ENCODE measurements at regions not wholly inside any gene's neighbourhood (a gene's known extent, or its start where the extent isn't known, plus 50 kb on each side); places are given as distances from the start of the nearest gene placed in this dataset.
A peak's percentile ranks its signal among the peaks of the same experiment; 100 is the strongest.

DNA sequence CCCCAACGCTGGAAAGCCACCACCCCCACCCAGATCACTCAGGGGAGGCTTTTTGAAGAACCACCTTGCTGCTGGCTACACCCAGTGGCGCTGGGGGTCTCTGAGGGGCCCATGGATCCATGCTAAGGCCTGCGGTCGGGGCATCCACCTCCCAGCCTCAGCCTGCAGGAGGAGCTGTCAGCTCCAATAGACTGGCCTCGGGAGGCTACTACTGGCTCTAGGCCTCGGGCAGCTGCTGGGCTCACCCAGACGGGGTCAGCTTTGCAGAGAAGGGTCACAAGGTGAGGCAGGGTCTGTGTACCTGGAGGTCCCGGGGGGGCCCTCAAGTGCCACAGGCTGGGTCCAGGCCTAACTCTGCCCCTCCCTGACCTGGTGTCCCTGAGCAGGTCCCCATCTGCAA lies 193.7 kb downstream of the OLFM1 start:
- no peaks in the 10 kb centered on the region for H3K9me3 ChIP-seq
- TF ChIP-seq EP300 (IDR thresholded peaks at IDR 0.05) (no peak), POLR2A (IDR thresholded peaks at IDR 0.05) (no peak)
- TF ChIP-seq, protein P1, sequence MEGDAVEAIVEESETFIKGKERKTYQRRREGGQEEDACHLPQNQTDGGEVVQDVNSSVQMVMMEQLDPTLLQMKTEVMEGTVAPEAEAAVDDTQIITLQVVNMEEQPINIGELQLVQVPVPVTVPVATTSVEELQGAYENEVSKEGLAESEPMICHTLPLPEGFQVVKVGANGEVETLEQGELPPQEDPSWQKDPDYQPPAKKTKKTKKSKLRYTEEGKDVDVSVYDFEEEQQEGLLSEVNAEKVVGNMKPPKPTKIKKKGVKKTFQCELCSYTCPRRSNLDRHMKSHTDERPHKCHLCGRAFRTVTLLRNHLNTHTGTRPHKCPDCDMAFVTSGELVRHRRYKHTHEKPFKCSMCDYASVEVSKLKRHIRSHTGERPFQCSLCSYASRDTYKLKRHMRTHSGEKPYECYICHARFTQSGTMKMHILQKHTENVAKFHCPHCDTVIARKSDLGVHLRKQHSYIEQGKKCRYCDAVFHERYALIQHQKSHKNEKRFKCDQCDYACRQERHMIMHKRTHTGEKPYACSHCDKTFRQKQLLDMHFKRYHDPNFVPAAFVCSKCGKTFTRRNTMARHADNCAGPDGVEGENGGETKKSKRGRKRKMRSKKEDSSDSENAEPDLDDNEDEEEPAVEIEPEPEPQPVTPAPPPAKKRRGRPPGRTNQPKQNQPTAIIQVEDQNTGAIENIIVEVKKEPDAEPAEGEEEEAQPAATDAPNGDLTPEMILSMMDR (IDR thresholded peaks at IDR 0.05): no peak
- H3K36me3 ChIP-seq: no peaks in the 10 kb centered on the region
- 74% methylated on average over 7 to 8 of the region's 8 CpGs for WGBS, 2 donors
- H3K4me1 ChIP-seq: peaks cover 0 to 11% (median 2%) of the 10 kb centered on the region in 4 donors
- H3K4me3 ChIP-seq: no peak overlapping the region
- H3K27ac ChIP-seq: no peak overlapping the region
- peaks cover 0 to 49% of the 10 kb centered on the region in 2 donors for H3K27me3 ChIP-seq
- DNase-seq (ENCODE audit: low spot score in 2 of 2): no peak

DNA sequence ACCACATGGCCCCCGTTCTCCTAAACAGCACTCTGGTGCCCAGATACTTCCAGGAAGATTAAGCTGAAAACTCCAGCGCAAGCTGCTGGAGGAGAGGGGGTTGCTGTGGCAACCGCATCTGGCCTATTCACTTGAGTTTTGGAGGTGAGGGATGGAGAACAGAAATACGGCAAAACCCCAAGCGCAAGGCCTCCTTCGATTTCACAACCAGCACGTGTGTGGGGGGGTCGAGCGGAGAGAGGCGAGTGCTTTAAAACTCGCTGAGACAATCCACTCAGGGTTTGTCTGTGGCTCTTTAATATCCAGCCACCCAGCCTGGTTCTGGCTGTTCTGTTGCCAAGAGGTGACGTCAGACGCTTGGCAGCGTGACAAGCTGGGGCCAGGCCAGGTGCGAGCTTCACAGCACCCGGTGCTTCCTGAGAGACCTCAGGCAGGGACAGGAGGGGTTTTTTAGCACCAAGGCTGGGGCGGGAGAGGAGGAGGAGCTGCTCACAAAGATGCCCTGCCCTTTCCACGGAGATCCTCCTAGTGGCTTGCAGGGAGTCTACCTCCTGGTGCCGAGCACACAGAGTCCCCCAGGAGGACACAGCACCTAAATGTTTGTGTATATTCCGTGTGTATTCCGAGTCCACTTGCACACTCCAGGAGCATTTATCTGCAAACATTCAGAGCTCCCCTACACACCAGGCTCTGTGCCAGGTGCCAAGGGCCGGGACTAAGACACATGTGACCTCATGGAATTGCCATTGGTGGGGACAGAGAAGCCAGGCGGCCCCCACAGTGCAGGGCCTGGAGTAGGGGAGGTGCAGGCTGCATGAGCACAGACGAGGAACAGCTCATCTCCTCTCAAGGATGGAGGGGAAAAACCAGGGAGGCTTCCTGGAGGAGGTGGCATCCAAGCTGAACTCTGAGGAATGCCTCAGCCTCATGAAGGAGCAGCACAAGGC lies 194.6 kb downstream of the OLFM1 start:
- Histone ChIP-seq H3K27me3 (peaks cover 0 to 41% of the 10 kb centered on the region in 2 donors), H3K9me3 (no peaks in the 10 kb centered on the region), H3K27ac (no peak overlapping the region), H3K4me3 (no peak overlapping the region), H3K4me1 (peaks cover 0 to 11% (median 2%) of the 10 kb centered on the region in 4 donors), H3K36me3 (no peaks in the 10 kb centered on the region)
- WGBS, 2 donors: 30 to 31% methylated on average over 18 to 23 of the region's 24 CpGs
- peak; percentile 26 to 28 for DNase-seq (ENCODE audit: low spot score in 2 of 2)
- TF ChIP-seq EP300 (IDR thresholded peaks at IDR 0.05) (peak in 1 of 2 donors; percentile 9), POLR2A (IDR thresholded peaks at IDR 0.05) (no peak)
- TF ChIP-seq, protein P1 (IDR thresholded peaks at IDR 0.05): no peak

DNA sequence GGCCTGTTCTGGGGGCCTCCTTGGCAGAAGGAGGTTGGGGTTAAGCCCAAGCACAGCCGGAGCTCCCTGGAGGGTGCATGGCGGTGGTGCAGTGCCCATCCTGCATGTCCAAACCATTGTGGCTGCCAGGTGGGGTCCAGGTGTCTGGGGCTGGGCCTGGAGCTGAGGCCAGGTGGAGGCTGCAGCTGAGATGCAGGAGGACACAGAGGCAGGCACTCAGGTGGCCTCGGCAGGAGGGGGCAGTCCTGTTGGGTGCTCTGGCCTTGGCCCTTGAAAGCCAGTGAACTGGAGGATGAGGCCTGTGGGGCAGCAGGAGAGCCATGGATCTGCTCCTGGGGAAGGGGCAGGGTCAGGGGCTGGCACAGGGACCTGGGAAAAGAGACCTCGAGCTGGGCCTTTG lies 195.3 kb downstream of the OLFM1 start:
- H3K4me3 ChIP-seq: no peak overlapping the region
- DNase-seq (ENCODE audit: low spot score in 2 of 2): no peak
- WGBS, 2 donors: 70 to 75% methylated on average over 4 of the region's 4 CpGs
- TF ChIP-seq, protein P1 (IDR thresholded peaks at IDR 0.05): no peak
- TF ChIP-seq EP300 (IDR thresholded peaks at IDR 0.05) (no peak), POLR2A (IDR thresholded peaks at IDR 0.05) (no peak)
- H3K36me3 ChIP-seq: no peaks in the 10 kb centered on the region
- H3K9me3 ChIP-seq: no peaks in the 10 kb centered on the region
- peaks cover 0 to 11% (median 2%) of the 10 kb centered on the region in 4 donors for H3K4me1 ChIP-seq
- H3K27ac ChIP-seq: no peak overlapping the region
- H3K27me3 ChIP-seq: peaks cover 0 to 34% of the 10 kb centered on the region in 2 donors

DNA sequence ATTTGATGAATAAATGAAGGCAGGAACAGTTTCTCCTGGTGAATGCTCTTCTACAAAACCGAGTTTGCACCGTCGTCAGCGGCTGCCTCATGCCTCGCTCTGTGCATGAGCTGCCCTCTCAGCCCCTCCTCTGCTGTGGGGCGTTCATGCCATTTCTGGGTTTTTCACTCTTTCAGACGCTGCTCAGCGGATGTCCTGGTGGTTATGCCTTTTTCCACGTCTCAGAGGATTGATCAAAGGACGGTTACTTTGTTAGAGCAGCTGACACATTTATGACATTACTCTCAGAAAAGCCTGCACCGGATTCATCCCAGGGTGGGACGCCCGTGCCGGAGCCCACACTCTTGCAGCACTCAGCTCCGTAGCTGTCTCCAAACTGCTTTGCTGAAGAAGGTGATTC lies 195.9 kb upstream of the PPP1R26 start:
- TF ChIP-seq POLR2A (IDR thresholded peaks at IDR 0.05): no peak
- TF ChIP-seq, protein P1 (IDR thresholded peaks at IDR 0.05): no peak
- no peak for TF ChIP-seq EP300 (IDR thresholded peaks at IDR 0.05)
- Histone ChIP-seq H3K4me3 (no peak overlapping the region), H3K9me3 (no peaks in the 10 kb centered on the region), H3K4me1 (peaks cover 0 to 11% (median 2%) of the 10 kb centered on the region in 4 donors), H3K27me3 (peaks cover 0 to 25% of the 10 kb centered on the region in 2 donors), H3K36me3 (no peaks in the 10 kb centered on the region), H3K27ac (no peak overlapping the region)
- WGBS, 2 donors: 21 to 23% methylated on average over 15 of the region's 15 CpGs
- DNase-seq (ENCODE audit: low spot score in 2 of 2): no peak
